Neural cell (in vitro differentiated cells): ENCODE measurements at regions not wholly inside any gene's neighbourhood (a gene's known extent, or its start where the extent isn't known, plus 50 kb on each side); places are given as distances from the start of the nearest gene placed in this dataset.

Source experiments
- CTCF ChIP-seq: fragments of 450-650 bp; IDR thresholded peaks from 2 replicates; pipeline ENCODE4 v1.5.1; 2014; ENCODE audit warnings: antibody characterized with exemption, mild to moderate bottlenecking, moderate library complexity; ENCODE audit not compliant: poor library complexity, severe bottlenecking
- EP300 ChIP-seq: fragments of 450-650 bp; conservative IDR thresholded peaks from 2 replicates; pipeline ENCODE4 v1.6.1; 2014; ENCODE audit warnings: antibody characterized with exemption, mild to moderate bottlenecking, moderate library complexity; ENCODE audit not compliant: poor library complexity, severe bottlenecking
- EZH2 ChIP-seq: fragments of 200-600, 300-800 bp; shearing (Covaris generic), sonication (generic); IDR thresholded peaks from 2 replicates; pipeline ENCODE4 v1.6.1; 2014; ENCODE audit warnings: antibody characterized with exemption, low read length, borderline replicate concordance, mild to moderate bottlenecking; ENCODE audit not compliant: insufficient read depth, poor library complexity, severe bottlenecking
- MXI1 ChIP-seq: fragments of 450-650 bp; conservative IDR thresholded peaks from 2 replicates; pipeline ENCODE4 v1.6.1; 2014; ENCODE audit warnings: antibody characterized with exemption, mild to moderate bottlenecking; ENCODE audit not compliant: poor library complexity, severe bottlenecking
- POLR2AphosphoS5 ChIP-seq: IDR thresholded peaks from 2 replicates; pipeline ENCODE4 v1.6.1; 2012
- RAD21 ChIP-seq: fragments of 450-650 bp; conservative IDR thresholded peaks from 2 replicates; pipeline ENCODE4 v1.6.1; 2014; ENCODE audit warnings: antibody characterized with exemption, mild to moderate bottlenecking, moderate library complexity
- REST ChIP-seq: IDR thresholded peaks from 2 replicates; pipeline ENCODE4 v1.6.1; 2012; ENCODE audit warnings: borderline replicate concordance
- TAF1 ChIP-seq: IDR thresholded peaks from 2 replicates; pipeline ENCODE4 v1.6.1; 2012; ENCODE audit warnings: low read depth

DNA sequence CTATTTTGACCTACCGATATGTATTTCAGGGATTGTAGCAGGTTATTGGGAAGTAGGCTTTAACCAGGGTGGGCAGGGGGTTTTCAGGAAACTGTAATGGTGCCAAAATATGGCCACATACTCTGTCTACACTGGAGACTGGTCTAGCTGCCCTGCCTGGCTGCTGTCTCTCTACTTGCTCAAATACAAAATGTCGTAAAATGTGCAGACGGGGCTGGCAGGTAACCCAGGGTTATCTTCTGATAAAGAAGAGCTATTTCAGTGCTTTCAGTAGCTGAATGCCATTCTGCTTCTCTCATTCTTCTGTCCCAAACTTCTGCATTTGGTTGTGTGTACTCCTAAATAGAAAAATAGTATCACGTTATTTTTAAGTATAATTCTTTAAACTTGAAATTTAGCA lies 616.2 kb downstream of the EPM2A start:
- TF ChIP-seq CTCF: no peak
- no peak for TF ChIP-seq EZH2
- no peak for TF ChIP-seq TAF1
- TF ChIP-seq POLR2AphosphoS5: no peak
- TF ChIP-seq MXI1: no peak
- TF ChIP-seq REST: no peak
- no peak for TF ChIP-seq EP300
- no peak for TF ChIP-seq RAD21
